PFSK-1 (cell line): ENCODE measurements at regions not wholly inside any gene's neighbourhood (a gene's known extent, or its start where the extent isn't known, plus 50 kb on each side); places are given as distances from the start of the nearest gene placed in this dataset.

Experiments
- FOXP2 ChIP-seq: optimal IDR thresholded peaks from 2 replicates; pipeline ENCODE3; 2011; ENCODE audit warnings: borderline replicate concordance, control low read depth, inconsistent platforms; ENCODE audit not compliant: insufficient read depth; ENCODE audit errors: extremely low read length, extremely low read depth
- POLR2AphosphoS5 ChIP-seq: IDR thresholded peaks from 2 replicates; pipeline ENCODE4 v1.6.1; 2012; ENCODE audit warnings: low read depth, mild to moderate bottlenecking, control low read depth, low read length, moderate library complexity
- SIN3A ChIP-seq: IDR thresholded peaks from 2 replicates; pipeline ENCODE4 v1.6.1; 2012; ENCODE audit warnings: mild to moderate bottlenecking, low read length, moderate library complexity, borderline replicate concordance; ENCODE audit not compliant: insufficient read depth
- TAF1 ChIP-seq: IDR thresholded peaks from 2 replicates; pipeline ENCODE4 v1.6.1; 2012; ENCODE audit warnings: low read length, control low read depth, borderline replicate concordance; ENCODE audit not compliant: insufficient read depth
- TF ChIP-seq, protein P1 (sequence below), 2 experiments: IDR thresholded peaks; 2 replicates each; pipeline versions ENCODE4 v1.6.1 to v1.8.0; 2011 to 2012; ENCODE audit warnings: low read depth in 2 of 2, low read length in 2 of 2, control low read depth in 1 of 2, inconsistent platforms in 1 of 2, mild to moderate bottlenecking in 1 of 2, moderate library complexity in 1 of 2; ENCODE audit not compliant: insufficient read depth in 1 of 2

DNA sequence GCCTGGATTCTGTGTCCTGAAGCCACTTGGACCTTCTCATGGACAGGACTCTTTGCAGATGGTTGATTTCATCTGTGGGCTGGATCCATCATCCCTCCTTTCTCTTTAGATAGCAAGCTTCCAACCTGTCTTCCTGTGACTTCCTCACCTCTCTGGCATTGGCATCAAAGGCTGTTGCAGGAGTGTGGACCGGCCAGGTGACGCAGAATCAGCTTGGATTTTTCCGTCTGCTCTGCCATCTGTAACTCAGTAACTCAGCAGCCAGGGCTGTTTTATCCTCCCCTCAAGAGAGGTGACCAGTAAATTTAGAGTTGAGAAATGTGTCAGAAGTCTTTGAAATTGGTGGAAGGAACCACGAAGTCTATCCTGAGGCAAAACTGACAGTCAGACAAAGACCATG is 701.7 kb upstream of the TMEM132C start:
- no peak for TF ChIP-seq POLR2AphosphoS5
- no peak for TF ChIP-seq TAF1
- TF ChIP-seq SIN3A, result no peak
- TF ChIP-seq, protein P1, sequence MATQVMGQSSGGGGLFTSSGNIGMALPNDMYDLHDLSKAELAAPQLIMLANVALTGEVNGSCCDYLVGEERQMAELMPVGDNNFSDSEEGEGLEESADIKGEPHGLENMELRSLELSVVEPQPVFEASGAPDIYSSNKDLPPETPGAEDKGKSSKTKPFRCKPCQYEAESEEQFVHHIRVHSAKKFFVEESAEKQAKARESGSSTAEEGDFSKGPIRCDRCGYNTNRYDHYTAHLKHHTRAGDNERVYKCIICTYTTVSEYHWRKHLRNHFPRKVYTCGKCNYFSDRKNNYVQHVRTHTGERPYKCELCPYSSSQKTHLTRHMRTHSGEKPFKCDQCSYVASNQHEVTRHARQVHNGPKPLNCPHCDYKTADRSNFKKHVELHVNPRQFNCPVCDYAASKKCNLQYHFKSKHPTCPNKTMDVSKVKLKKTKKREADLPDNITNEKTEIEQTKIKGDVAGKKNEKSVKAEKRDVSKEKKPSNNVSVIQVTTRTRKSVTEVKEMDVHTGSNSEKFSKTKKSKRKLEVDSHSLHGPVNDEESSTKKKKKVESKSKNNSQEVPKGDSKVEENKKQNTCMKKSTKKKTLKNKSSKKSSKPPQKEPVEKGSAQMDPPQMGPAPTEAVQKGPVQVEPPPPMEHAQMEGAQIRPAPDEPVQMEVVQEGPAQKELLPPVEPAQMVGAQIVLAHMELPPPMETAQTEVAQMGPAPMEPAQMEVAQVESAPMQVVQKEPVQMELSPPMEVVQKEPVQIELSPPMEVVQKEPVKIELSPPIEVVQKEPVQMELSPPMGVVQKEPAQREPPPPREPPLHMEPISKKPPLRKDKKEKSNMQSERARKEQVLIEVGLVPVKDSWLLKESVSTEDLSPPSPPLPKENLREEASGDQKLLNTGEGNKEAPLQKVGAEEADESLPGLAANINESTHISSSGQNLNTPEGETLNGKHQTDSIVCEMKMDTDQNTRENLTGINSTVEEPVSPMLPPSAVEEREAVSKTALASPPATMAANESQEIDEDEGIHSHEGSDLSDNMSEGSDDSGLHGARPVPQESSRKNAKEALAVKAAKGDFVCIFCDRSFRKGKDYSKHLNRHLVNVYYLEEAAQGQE (IDR thresholded peaks at IDR 0.05; ENCODE audit: insufficient read depth in 1 of 2, low read depth in 2 of 2, low read length in 2 of 2), result no peak
- TF ChIP-seq FOXP2, result no peak
